Skeletal muscle cell (primary cell): ENCODE measurements at regions not wholly inside any gene's neighbourhood (a gene's known extent, or its start where the extent isn't known, plus 50 kb on each side); places are given as distances from the start of the nearest gene placed in this dataset.
"Not testable (repeated sequence)": the region's sequence is repeated elsewhere in the genome, so short reads cannot be mapped to it uniquely, and the experiment has no call there.

ENCODE experiments used
- DNase-seq: peaks from one replicate; pipeline ENCODE4 v3.0.0-alpha.2; 2010; ENCODE audit warnings: low read depth
- H3K4me3 ChIP-seq: 2 replicates; pipeline ENCODE4 v1.5.1; 2011; ENCODE audit warnings: low read depth, mild to moderate bottlenecking, control low read depth, low read length, moderate library complexity

DNA sequence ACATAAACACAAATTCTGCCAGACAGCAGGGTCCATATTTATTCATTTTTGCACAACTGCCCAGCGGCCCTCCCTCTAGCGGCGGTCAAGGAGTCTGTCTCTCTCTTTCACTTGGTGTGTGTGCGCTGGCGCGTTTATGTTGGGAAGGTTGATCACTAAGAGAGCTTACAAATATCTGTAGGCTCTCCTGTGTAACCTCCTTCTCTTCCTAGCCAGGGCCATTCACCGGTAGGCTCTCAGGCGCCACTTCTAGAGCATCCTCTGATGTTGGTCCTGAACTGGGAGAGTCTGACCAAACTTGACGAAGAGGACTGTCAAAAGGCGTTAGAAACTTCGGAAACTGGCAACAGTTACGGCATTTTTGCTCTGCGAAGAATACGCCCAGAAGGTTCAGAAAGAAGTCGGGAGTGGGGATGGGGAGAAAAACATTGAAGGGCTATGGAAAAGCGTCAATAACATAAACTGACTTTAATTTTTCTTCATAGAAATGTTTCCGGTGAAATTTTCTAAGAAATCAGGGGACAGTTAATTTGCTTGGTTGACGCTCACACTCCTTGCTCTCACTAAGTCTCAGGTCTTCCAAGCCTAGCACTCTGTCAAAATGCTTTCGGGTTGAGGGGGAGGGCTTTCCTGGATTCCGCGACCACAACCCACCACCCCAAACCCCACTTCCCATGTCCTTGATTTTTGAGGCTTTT lies 731.1 kb downstream of the ZWINT start:
- DNase-seq, result no peak
- no peak overlapping the region for H3K4me3 ChIP-seq

DNA sequence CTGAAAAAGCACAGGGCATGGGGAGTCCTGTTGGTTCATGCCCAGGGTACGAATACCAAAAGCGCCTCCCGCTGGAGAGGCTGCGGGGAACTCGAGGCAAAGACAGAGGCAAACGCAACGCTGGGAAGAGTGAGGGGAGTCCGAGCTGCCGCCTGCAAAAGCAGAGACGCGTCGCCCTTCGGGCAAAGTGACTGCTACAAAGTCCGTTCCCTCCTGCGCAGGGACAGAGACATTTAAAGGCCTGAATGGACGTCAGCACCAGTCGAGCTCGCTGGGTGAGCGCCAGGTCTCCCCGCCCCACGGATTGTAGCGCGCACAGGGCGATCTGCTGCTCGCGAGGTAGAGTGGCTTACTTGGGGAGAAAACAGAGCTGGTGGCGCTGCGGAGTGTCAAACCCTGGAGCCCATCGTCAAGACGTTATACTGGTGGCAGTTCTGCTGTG lies 732.8 kb downstream of the ZWINT start:
- no peak overlapping the region for H3K4me3 ChIP-seq
- no peak for DNase-seq

DNA sequence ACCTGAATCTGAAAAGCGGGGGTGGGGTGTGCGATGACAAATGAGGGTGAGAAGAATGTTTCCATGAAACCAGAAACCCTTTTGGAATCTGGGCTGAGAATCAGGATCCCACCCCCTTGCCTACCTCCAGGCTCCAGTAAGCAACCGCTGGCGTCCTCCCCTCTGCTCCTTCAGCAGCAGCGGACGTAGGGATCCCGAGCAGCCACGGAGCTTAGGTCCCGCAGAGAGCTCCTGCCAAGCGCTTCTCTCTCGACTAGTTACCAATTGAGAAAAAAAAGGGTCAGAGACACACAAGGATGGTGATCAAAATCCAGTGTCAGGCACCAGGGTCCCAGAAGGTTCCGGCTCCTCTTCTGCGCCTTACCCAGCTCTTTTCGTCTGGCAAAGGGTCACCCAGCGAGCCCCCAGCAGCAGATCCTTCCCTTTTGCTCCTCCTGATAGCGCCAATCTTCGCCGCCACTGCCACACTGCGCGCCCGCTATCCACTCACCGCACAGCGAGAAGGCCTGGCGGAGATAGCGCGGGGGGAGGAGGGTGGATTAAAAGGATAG lies 733.5 kb downstream of the ZWINT start:
- no peak overlapping the region for H3K4me3 ChIP-seq
- DNase-seq, result no peak

DNA sequence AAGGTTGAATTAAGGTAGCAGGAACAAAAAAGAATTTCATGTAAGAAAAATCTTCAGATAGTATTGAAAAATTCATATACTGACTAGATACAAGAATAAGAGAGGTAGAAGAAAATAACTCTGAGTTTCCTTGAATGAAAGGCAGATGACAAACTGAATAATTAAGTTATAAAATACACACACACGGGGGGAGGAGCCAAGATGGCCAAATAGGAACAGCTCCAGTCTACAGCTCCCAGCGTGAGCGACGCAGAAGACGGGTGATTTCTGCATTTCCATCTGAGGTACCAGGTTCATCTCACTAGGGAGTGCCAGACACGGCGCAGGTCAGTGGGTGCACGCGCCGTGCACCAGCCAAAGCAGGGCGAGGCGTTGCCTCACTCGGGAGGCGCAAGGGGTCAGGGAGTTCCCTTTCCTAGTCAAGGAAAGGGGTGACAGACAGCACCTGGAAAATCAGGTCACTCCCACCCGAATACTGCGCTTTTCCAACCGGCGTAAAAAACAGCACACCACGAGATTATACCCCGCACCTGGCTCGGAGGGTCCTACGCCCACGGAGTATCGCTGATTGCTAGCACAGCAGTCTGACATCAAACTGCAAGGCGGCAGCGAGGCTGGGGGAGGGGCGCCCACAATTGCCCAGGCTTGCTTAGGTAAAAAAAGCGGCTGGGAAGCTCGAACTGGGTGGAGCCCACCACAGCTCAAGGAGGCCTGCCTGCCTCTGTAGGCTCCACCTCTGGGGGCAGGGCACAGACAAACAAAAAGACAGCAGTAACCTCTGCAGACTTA lies 759.2 kb downstream of the ZWINT start:
- H3K4me3 ChIP-seq, DNase-seq: not testable (repeated sequence)

DNA sequence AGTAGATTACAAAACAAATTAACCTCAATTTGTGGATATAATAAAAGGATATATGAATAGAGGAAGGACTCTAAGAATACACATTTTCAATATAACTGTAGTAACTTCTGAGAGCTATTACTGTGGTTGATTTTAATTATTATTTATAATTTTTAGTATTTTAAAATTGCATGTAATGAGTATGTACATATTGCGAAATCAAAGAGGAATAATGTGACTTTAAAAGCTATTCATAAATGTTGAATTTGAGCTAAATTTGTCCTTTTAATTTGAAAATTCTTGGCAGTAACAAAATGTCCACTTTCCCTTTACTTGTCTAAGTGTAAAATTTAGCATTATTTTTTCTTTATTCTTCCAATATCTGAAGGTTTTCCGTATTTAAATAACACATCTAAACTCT lies 750.6 kb upstream of the PCDH15 start:
- no peak for DNase-seq
- H3K4me3 ChIP-seq, result no peak overlapping the region

DNA sequence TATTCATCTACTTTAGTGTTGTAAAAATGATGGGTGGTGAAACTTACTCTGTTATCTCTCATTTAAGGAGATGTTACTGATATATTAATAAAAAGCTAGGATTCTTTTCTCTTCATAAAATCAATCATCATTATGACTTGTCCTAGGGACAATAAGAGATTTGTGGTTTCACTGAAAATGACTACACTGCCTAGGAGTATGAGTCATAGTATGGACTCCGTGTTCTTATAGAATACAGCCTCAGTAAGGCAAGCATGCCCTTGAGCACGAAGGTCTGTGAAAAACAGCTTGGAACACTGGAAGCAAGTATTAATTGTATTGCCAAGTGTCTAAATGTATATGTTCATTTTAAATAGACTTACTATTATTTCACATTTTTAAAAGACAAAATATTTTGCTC lies 749.2 kb upstream of the PCDH15 start:
- DNase-seq, result no peak
- H3K4me3 ChIP-seq, result no peak overlapping the region

DNA sequence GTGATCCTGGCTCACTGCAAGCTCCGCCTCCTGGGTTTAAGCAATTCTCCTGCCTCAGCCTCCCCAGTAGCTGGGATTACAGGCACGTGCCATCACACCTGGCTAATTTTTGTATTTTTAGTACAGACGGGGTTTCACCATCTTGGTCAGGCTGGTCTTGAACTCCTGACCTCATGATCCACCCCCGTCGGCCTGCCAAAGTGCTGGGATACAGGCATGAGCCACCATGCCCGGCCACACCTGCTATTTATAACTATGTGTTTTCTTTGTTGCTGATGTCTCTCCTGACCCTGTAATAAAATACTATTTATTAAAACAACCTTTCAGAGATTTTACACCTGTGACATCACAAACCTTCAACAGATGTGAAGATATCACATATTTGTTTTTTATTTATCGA lies 736.5 kb upstream of the PCDH15 start:
- not testable (repeated sequence) for H3K4me3 ChIP-seq, DNase-seq

DNA sequence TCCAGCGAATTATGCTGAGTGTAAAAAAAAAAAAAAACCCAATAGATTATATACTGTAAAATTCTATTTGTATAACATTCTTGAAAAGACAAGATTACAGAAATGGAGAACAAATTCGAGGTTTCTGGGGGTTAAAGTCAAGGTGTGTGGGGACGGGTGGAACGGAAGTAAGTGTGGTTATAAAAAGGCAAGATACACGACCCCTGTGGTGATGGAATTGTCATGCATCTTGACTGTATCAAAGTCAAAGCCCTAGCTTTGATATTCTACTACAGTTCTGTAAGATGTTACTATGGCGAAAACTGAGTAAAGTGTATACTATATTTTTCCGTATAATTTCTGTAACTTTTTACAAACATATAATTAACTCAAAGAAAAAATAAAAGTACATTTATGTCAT lies 718.2 kb upstream of the PCDH15 start:
- no peak for DNase-seq
- no peak overlapping the region for H3K4me3 ChIP-seq

DNA sequence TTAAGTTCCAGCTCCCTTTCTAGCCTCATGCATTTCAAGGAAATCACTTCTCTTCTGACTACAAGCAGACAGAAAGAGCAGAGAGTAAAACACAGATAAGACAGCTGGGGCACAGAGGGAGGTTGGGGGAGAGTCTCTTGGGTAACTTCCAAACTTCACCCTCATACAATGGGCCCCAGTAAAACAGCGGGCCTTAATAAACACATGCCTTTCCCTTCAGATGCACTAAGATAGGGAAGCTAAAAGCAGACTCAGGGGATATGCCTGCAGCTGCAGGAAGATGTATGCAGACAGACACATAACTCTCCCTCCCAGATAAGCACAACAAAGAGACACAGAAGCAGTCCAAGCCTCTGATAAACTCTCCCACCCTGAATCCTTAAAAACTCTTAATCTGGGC lies 717.4 kb upstream of the PCDH15 start:
- H3K4me3 ChIP-seq, DNase-seq: not testable (repeated sequence)

DNA sequence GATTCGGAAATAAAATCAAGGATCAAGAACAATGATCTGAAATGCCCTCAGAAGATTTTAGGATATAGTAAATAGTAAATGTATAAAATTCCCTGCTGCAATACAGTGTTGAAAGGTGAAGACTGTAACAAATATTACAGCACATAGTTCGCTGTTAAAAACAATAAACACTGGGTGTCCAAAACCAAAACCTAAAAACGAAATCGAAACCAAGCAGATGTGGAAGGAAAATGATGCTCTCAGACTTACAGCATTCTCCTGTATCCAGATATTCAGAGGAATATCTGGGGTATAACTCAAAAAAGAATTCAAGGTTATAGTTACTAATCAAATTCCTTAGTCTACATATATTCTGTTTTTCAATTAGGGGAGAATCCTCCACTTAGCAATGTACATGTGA lies 708.1 kb upstream of the PCDH15 start:
- no peak overlapping the region for H3K4me3 ChIP-seq
- no peak for DNase-seq

DNA sequence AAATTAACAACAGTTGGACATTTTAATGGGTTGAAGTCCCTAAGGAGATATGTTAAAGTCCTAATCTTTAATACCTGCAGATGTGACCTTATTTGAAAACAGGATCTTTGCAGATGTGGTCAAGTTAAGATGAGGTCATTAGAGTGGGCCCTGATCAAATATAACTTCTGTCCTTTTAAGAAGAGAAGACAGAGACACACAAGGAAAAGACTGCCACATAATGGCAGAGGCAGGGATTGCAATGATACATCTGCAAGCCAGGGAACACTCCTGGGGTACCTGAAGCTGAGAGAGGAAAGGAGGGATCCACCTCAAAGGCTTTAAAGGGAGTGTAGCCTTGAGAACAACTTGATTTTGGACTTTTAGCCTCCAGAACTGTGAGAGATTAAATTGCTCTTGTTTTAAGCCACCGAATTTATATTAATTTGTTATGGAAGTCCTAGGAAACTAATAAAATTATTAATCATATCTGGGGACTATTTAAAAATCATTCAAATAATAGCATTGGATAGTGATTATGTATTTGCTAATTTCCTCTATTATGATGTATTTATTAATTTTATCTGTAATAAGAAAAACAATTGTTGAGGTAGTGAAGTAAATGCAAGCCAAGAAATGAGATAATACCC lies 700.0 kb upstream of the PCDH15 start:
- DNase-seq, result no peak
- no peak overlapping the region for H3K4me3 ChIP-seq

DNA sequence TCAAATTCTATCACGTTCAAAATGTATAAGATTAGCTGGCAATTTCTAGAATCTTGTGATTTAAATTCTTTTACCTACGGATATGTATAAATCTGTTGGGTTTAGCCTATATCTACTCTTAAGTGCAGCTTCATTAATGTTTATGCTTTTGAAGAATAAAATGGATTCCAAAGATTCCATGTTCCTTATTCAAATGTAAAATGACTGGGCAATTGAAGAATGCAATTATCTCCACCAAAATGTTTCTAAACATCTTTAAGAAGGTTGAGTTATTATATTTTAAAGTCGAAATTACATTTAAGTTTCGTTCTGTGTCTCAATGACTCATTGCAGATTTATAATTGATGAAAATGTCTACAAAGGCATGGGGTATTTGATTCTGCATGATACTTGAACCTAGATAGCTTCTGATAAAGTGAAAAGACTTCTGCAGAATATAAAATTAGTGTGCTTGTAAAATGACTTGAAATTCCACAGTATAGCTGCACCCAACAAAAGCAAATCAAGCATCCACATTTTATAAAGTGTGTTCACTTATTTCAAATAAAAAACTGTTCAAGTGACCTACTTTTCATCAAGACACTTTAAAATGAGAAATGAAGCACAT lies 697.0 kb upstream of the PCDH15 start:
- no peak for DNase-seq
- H3K4me3 ChIP-seq, result no peak overlapping the region

DNA sequence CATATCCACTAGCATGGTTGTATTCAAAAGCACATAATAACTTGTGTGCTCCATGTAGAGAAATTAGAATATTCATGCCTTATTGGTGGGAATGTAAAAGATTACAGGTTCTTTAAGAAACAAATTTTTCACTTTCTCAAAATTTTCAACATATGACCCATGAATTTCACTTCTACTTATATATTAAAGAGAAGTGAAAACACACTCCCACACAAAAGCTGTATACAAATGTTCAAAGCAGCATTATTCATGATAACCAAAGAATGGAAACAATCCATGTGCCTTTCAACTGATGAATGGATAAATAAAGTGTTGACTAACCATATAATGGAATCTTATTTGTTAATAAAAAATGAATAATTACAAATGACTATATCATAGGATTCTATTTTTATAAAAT lies 694.5 kb upstream of the PCDH15 start:
- H3K4me3 ChIP-seq, result no peak overlapping the region
- no peak for DNase-seq

DNA sequence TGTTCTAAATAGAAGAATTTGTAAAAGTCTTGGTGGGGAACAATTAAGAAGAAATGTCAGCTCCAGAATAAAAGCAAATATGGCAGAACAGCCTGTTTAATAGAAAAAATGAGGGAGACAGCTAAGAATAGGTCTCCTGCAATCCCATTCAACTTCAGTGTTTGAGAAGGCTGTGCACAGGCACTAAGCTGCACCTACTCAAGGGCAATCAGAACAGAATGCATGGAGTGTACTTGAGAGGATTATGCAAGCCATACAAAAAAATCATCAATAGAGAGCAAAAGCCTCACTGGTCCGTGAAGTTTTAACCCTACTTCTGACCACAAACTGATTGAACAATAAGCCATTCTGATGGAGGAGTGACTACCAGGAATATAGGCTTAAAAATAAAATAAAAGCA lies 690.7 kb upstream of the PCDH15 start:
- H3K4me3 ChIP-seq, result no peak overlapping the region
- DNase-seq, result no peak

DNA sequence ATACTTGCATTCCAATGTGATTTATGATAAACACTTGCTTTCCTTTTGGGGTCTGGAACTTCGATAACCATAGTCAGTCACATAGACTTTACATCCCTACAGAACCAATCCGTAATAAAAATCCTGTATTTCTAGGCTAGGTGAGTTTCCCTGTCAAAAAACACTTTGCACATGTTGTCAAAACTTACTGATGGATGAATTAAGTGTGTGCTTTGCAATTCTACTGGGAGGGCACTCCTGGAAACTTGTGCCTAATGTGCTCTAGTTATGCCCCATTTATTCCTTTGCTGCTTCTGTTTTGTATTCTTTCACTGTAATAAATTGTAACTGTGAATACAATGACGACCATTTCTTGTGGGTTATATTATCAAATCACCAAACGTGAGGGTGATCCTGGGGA lies 684.8 kb upstream of the PCDH15 start:
- H3K4me3 ChIP-seq, result no peak overlapping the region
- no peak for DNase-seq

DNA sequence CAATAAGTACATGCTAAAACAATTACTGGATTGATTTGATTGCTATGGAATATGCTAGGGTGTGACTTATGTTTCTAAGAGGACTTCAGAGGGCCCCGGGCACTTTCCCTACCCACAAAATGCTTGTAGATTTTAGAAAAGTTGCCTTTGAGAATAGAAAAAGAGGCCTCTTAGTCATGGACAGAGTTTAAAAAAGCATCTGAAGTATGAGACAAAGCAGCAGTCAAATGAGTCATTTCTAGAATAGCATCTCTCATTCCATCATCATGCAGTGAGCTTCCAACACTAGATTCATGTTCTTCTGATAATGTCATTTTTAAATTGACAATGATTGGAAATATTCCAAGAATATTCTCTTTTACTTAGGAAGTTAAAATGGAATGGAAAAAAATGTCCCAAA lies 675.1 kb upstream of the PCDH15 start:
- H3K4me3 ChIP-seq, result no peak overlapping the region
- no peak for DNase-seq

DNA sequence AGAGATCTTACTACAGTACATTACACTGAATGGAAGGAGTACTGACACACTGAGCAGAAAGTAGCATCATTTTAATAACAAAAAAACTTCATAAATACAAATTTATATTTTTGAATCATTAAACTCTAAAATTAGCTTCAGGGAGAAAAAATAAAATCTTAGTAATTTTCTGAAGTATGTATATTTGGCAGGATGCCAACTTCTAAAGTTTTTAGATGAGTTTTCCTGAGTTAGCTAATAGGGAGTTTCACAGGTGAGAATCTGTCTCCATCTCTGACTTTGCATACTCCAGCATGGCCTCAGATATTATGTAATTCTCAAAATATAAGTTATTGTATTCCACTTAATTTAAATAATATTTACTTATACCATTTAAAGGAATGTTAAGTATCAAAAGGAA lies 673.2 kb upstream of the PCDH15 start:
- DNase-seq, result no peak
- H3K4me3 ChIP-seq, result no peak overlapping the region

DNA sequence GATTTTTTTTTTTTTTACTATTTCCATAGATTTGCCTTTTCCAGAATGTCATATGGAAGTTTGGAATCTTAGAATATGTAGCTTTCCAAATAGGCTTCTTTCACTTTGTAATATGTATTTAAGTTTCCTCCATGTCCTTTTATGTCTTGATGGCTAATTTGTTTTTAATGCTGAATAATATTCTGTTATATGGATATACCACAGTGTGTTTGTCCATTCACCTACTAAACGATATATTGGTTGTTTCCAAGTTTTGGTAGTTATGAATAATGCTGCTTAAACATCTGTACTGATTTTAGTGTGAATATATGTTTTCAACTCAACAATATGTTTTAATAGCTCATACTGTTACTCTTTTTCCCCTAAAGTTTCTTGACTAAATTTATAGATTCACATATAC lies 669.8 kb upstream of the PCDH15 start:
- H3K4me3 ChIP-seq, result no peak overlapping the region
- no peak for DNase-seq

DNA sequence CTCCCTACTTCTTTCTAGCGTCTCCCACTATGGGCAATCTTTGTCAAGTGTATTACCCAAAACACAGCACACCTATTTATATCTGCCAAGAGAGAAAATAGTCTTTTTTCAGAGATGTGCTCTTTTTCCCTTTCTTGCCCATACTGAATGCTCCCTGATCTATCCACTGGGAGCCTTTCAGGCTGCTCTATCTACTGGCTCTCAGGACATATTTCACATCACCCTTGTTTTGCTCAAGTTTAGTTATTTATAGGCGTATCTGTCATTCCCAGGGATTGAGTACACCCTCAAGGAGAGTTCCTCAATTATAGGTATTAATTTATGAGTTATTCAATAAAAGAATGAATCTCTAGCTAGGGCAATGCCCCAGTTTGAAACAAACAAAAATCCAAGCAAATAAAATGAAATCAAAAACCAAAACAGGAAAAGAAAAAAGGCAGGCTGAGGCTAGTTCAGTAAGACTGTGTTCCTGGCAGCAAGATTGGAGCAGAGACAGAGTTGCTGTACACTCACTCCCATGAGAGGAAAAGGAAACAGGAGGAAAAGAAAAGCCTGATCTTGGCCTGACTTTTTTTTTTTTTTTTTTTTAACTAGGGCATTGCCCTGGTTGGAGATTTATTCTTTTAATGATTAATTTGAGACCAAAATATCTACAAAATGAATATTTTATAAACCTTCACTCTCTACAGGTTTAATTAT lies 665.9 kb upstream of the PCDH15 start:
- DNase-seq, result no peak
- H3K4me3 ChIP-seq, result no peak overlapping the region
